GM18517 (cell line): ENCODE measurements at regions not wholly inside any gene's neighbourhood (a gene's known extent, or its start where the extent isn't known, plus 50 kb on each side); places are given as distances from the start of the nearest gene placed in this dataset.

Source experiments
- ATAC-seq: cut with Tn5 transposase; IDR thresholded peaks from one replicate; pipeline ENCODE4 v1.9.1; 2021; ENCODE audit warnings: mild to moderate bottlenecking, moderate library complexity; ENCODE audit not compliant: unreplicated experiment

DNA sequence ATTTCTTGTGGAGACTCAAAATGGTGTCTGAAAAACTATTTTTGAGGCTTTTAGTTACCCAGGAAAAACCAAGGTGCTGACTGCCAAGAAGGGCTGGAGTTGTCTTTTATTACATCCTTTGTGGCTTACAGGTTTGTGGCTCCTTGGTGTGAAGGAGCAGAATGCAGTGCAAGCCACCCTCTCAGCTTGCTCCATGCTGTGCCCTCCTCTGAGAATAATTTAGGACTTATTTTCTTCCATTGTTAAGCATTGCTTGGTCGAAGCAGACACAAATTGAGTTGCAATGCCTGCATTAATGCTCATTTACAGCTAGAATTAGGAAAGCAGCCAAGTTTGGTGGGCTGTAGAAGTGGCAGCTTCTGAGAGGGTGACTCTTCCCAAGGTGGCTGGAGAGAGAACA lies 272.2 kb downstream of the KIF4B start:
- no peak for ATAC-seq

DNA sequence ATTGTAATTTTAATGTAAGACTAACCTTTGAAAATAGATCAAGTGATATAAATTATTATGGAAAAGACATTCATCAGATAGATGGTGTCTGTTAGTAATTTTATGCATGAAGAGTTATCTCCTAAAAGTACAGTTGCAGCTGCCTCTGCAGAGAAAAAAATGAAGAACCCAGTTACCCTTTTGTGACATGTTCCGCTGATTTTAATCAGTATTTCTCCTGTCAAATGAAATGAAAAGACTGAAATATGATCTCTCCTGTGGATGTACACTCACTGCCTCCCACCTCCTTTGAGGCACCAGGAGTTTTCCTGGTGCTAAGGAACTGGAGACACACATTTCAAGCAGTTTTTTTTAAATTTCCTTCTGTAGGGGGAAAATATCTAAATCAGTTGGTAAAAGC lies 277.4 kb downstream of the KIF4B start:
- no peak for ATAC-seq

DNA sequence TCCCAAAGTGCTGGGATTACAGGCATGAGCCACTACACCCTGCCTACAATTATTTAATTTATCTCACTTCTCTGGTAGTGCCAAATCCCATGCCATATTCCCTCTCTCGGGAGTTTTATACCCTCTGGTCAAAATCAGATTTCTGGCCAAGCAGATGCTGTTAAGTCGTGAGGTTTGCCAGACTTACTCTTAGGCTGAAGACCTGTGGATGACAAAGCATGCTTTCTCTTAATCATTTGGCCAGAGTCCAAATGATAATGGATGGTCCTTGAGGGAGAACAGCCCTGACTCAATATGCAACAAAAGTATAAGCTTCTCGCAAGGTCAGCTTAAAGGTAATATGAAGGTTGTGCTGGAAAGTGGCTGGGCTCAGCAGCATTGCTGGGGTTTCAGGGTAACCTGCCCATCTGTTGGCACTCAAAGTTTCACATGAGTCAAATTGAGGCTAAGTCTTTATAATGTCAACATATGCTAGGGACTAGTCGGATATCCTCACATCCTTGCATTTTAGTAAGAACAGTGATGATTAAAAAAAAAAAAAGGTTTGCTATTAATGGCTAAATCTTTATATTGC lies 280.1 kb downstream of the KIF4B start:
- no peak for ATAC-seq

DNA sequence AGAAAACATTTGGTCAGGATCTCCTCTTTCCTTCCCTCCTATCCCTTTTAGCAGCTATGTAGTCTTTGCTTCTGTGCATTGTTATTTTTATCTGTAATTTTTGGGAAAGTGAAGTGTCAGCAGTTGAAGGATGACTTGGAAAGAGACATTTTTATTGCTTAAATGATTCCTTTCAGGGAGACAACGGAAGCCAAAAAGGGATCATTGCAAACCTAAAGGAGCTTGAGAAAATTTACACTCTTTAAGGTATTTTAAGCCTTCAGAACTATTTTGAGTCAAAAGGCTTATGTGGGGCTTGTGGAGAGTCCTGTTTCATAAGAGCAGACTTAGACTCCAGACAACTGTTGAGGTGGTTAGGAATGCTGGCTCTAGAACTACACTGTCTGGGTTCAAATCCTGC lies 281.6 kb downstream of the KIF4B start:
- ATAC-seq: no peak

DNA sequence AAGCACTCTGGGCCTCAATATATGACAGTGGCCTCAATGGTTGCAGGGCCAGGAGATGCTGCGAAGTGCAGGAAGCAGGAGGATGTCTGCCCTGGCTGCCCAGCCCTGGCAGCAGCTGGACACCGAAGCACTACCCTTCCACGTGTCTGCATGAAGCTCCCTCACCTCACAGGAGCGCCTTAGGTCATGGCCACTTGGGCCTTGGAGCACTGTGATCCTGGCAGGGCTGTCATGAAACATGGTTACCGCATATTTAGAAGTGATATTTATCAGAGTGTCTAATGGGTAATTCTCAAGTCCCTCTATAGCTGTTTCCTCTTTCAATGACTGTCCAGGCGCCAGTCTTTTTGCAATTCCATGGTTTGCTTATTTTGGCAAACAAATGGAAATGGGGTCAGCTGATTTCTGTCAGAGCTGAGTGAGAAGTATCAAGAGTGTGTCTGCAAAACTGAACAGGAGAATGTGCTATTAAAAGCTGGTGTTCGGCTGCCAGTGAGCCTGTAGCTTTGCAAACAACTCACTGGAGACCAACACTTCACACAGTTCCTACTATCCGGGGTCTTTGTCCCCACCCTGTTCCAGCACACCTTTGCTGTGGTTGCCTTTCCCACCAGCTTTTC lies 285.9 kb downstream of the KIF4B start:
- no peak for ATAC-seq

DNA sequence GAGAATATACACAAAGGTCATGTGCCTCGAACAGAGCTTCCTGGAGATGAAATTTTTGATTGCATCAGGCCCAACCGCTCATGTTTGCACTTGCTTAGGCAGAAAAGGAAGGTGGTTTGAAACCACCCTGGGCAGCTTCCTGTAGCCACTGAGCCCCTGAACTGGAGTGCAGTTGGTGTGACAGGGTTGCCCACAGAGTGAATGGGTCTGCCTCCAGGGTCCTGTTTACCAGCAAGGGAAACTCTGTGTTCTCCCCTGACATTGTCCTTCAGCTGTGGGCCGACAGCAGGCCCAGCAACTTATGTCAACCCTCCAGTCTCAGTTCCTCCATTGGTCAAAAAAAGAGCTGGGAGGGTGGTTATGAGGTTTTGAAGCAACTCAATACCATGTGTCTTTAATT lies 289.6 kb downstream of the KIF4B start:
- no peak for ATAC-seq

DNA sequence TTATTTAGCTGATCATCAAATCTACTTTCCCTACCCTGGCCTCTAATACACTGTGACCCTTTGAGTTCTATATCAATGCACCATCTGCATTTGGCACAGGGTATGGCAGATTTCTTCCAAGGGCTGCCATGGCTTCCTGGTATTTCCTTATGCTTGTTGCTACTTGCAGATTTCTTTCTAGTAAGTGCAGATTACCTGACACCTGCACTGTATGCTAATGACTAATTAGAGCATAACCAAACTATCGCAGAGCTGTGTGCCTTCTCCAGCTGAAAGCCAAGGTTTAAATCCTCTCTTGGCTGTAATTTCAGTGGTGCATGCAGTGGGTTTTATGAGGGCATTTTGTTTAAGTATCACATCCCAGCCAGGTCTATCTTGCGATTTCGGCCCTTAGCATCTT lies 293.7 kb downstream of the KIF4B start:
- ATAC-seq: no peak

DNA sequence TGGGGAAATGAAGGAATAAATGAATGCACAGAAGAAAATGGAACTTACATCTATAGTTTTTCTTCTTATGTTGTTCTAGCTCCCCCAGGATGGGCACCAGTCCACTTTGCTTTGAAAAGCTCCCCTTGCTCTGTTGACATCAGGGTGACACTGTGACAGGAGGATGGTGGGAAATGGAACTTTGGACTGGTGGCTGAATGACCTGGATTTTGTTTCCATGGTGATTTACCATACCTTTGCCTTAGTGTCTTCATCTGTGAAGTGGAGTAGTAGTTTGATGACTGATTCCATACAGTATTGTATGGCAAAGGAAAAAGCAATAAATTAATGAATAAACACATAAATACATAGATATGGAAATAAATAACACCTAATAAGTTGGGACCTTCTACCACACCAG lies 294.7 kb downstream of the KIF4B start:
- ATAC-seq: no peak

DNA sequence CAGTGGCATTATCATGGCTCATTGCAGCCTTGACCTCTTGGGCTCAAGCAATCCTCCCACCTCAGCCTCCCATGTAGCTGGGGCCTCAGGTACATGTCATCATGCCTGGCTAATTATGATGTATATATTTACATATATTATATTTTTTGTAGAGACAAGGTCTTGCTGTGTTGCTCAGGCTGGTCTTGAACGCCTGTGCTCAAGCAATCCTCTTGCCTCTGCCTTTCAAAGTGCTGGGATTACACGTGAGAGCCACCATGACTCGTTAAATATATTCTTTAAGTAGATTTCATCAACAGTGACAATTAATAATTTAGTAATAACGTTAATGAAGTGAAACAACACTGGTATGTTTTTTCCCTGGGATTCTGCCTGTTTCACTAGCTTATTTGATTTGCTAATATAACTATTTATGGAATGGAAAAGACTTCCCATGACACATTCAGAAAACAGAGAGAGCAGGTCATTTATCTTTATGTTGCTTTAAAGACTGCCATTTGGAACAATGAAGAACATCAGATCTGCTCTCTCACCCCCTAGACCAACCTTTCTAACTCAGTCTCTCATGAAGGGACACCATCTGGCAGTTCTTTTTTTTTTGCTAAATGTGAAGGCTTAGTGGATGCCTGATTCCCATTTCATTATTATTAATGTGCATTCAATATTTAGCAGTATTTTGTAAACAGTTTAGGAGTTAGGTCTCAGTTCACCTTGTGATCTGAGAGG lies 295.6 kb downstream of the KIF4B start:
- no peak for ATAC-seq

DNA sequence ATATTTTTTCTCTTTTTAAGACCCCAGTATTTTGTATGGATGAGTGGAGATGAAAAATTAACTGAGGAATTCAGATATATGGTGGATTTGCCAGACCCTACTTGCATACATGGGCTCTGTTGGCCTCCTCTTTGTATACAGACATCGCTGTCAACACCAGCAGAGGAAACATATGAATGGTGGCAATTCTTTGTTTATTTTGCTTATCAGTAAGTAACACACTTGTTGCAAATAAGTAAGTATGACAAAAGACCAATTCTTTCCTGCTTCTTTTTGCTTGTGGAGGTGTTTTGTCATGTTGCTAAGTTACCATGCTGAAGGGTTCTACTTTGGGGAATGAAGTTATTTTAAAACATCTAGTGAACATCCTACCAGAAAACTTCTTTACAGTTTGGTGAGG lies 298.2 kb downstream of the KIF4B start:
- no peak for ATAC-seq

DNA sequence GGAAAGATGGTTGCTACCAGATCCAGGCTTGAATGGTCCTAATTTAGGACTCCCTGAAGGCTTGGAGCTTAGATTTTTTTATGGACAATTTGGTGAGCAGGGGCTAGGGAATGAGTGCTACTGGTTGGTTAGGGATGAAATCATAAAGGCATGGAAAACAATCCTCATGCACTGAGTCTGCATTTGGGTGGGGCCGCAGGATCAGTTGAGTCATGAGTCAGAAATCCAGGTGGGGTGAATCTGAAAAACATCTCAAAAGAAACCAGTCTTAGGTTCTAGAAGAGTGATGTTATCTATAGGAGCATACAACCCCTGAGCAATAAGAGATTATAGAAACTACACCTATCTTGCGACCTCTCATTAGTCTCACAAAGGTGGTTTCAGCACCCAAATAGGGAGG lies 300.0 kb downstream of the KIF4B start:
- no peak for ATAC-seq

DNA sequence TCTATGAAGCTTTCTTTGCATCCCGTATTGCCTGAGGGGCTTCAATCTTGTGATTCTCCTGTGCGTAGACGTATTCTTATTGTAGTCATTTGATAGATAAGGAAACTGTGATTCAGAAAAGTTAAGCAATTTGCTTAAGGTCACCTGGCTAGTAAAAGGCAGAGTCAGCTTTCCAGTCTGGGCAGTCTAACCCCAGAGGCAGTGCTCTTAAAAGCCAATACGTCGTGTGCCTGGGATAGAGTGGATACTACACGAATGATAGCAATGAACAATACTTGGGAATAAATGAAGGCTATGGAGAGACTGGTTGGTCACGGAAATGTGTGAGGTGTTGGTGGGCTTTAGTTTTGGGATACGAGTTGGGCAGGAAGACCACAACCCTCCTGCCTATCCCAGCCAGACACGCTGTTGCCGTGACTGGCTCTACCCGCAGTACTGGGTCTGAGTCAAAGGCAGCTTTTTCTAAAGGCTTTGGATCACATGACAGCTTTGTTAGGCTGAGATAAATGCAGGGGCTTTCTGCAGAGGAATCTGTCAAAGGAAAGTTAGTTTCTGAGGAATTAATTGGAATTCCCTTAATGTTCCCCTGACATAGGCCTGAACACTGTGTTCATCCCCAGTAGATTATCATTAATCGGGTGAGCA lies 302.6 kb downstream of the KIF4B start:
- ATAC-seq: no peak

DNA sequence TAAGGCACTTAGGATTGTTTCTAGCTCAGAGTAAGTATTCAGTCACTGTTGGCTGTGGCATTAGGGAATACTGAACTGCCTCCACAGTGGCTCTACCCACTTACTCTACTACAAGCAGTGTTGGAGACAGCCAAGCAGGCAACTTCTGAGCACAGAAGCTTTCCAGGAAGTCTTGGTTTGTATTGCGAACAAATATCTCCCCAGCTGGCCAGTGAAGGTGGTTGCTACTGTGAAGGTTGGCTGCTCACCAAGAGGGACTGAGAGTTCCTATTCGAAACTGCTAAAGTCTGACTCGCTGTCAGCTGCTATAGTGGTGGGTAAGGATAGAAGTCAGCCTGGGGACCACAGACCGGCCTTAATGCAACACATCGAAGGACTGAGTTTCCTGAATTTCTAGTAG lies 319.1 kb downstream of the KIF4B start:
- ATAC-seq: no peak

DNA sequence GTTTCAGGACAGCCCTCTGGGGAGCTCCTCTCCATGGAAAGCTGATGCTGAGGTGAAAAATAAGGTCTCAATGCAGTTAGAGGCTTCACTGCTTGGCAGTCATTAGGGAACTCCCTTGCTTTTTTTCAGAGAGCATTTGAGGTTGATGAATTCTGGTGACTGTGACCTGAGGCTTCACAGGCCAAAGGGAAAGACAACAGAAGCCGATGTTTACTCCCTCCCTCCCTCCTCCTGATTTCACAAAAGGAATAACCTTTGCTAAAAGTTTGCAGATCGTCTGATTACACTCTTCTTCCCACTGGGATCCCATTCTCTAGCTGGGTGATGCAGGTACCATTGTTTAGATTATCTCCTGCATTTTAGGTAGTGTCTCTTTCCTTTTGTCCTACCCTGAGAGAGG lies 329.4 kb downstream of the KIF4B start:
- no peak for ATAC-seq

DNA sequence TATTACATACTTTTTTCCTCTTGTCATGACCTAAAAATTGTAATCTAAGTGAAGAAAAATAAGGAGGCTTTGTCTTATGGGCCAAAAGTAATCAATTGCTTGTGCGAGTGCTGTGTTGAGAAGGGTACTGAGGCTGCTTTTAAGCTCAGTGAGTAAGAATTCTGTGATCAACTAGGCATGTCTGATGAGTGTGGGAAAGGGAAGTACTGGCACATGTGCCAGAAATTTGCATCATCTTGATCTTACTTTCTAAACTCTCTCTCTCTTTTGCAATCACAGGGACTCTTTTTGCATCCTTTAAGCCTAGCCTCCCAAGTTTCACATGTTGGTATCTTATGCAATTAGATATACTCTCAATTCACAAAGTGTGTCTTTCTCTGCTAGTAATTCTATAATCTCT lies 329.9 kb downstream of the KIF4B start:
- no peak for ATAC-seq

DNA sequence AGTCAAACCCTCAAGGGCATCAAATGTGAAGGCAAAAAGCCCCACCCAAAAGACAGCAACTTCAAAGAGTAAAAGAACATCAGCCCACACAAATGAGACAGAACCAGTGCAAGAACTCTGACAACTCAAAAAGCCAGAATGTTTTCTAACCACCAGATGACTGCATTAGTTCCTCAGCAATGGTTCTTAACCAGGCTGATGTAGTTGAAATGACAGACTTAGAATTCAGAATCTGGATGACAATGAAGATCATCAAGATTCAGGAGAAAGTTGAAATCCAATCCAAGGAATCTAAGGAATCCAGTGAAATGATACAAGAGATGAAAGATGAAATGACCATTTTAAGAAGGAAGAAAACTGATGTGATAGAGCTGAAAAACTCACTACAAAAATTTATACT lies 339.7 kb downstream of the KIF4B start:
- ATAC-seq: no peak

DNA sequence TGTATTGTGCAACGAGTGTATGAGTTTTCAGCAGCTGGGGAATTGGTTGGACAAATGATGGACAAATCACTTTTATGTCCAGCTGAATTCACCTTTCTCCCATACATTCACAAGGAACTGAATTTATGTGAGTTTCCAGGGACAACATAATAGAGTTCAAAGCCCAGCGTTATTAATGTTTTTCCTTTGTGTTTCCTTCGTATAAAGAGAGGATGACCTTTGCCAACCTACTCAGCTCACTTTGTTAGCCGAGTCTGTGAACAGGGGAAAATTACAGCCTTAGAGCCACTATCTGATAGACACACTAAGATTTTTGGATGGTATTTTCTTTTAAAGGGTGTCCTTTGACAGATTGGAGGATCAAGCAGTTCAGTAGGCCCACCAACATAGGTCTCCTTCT lies 352.5 kb downstream of the KIF4B start:
- no peak for ATAC-seq

DNA sequence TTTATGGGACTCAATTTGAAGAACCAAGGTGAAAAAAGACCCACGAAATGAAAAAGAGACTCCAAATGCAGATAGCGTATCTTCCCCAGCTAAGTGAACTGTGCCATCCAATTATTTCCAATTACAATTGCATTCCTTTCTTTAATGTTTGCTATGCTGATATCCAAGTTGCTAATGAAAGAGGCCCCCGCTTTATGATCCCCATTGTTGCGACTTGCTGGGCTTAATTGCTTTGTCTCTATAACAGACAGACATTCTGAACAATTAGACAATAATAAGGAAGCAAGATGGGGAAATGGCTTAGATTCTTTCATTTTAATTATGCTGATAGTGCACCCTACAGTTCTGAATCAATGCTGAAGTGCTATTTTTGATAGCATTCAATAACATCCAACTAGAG lies 354.3 kb downstream of the KIF4B start:
- ATAC-seq: no peak

DNA sequence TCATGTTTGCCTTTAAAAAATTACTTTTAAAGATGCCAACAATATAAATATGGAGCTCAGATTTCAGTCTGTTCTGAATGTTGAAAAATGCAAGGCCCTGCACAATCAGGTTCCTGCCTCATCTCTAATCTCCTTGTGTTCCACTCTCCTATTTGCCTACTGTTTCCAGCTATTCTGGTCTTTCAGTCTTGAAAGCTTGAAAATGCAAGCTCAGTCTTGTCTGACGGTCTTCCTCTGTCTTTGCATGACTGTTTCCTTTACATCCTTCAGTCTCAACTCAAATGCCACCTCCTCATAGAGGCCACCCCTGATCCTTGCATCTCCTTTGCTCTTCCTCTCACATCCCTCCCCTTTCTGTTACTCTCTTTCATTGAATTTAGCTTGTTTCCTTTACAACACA lies 354.9 kb downstream of the KIF4B start:
- no peak for ATAC-seq

DNA sequence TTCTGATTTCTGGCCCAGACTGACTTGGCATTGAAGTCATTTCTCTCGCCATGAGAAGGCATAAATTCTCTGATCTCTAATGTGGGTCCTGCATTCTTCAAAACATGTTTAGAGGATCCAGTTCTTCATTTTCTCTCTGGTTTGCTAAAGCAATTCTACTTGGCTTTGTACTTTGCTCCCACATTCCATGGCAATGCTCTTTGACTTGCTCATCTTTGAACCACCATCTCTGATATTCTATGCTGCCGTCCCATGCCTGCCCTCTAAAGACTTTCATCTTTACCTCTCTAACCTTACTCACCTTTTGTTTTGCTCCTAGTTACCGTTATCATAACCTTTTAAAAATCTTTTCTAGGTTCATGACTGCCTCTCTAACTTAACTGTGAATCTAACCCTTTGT lies 366.9 kb downstream of the KIF4B start:
- ATAC-seq: no peak

DNA sequence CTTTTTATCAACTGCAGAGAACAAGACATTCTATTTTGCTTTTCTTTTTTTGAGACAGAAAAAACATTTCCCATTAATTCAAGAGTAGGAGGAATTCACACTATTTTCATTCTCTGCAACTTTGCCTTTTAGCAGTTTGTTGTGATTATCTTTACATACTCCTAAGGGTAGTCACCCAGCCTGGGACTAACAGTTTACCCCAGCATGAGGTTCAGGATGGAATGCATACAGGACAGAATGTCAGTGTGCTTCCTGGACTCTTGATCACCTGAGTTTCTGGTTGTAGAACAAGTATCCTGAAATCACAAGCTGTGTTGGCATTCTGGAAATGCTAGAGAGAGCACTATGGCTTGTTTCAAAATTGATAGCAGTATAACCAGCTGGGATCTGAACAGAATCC lies 368.1 kb downstream of the KIF4B start:
- ATAC-seq: no peak

DNA sequence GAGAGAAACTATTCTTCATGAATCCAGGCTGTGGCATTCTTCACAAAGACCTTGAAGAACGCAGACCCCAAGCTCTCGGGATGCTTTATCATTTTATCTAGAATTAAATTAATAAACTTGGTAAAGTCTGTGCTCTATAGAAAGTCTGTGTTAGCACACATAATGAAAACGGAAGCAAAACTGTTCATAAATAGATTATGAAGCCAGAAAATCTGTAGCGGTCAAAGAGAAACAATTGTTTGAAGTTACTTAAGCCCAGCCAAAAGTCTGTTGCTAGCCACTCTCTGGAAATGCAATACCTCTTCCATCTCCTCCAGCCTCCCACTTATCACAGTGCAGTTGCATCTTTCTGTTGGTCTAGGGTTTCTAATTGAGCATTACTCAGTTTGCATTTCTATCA lies 375.9 kb downstream of the KIF4B start:
- ATAC-seq: no peak
